ENCODE measurements at regions not wholly inside any gene's neighbourhood (a gene's known extent, or its start where the extent isn't known, plus 50 kb on each side); places are given as distances from the start of the nearest gene placed in this dataset.

- H3K36me3 Mint-ChIP-seq (ENCODE audit: low read depth), result no peaks in the 10 kb centered on the region
- H3K4me1 Mint-ChIP-seq, result no peaks in the 10 kb centered on the region
- TF ChIP-seq CTCF (IDR thresholded peaks at IDR 0.05; ENCODE audit: unreplicated experiment in 3 of 3), result no peak
- H3K27me3 Mint-ChIP-seq (ENCODE audit: low read depth), result no peaks in the 10 kb centered on the region
- no peak overlapping the region for H3K4me3 Mint-ChIP-seq
- no peak overlapping the region for H3K27ac Mint-ChIP-seq
- H3K9me3 Mint-ChIP-seq, result no peaks in the 10 kb centered on the region
Observed at GRCh38 chr4:115374621-115375020, 261.2 kb upstream of the NDST4 start.

GRCh38 chr4:115370490-115370889, 257.1 kb upstream of the NDST4 start:
- no peak for TF ChIP-seq CTCF (IDR thresholded peaks at IDR 0.05; ENCODE audit: unreplicated experiment in 3 of 3)
- H3K36me3 Mint-ChIP-seq (ENCODE audit: low read depth), result no peaks in the 10 kb centered on the region
- H3K4me3 Mint-ChIP-seq, result no peak overlapping the region
- no peak overlapping the region for H3K27ac Mint-ChIP-seq
- no peaks in the 10 kb centered on the region for H3K9me3 Mint-ChIP-seq
- H3K4me1 Mint-ChIP-seq, result no peaks in the 10 kb centered on the region
- H3K27me3 Mint-ChIP-seq (ENCODE audit: low read depth), result no peaks in the 10 kb centered on the region

GRCh38 chr4:115370012-115370411, 256.6 kb upstream of the NDST4 start:
- no peaks in the 10 kb centered on the region for H3K4me1 Mint-ChIP-seq
- H3K27ac Mint-ChIP-seq, result no peak overlapping the region
- H3K36me3 Mint-ChIP-seq (ENCODE audit: low read depth), result no peaks in the 10 kb centered on the region
- TF ChIP-seq CTCF (IDR thresholded peaks at IDR 0.05; ENCODE audit: unreplicated experiment in 3 of 3), result no peak
- no peak overlapping the region for H3K4me3 Mint-ChIP-seq
- no peaks in the 10 kb centered on the region for H3K27me3 Mint-ChIP-seq (ENCODE audit: low read depth)
- no peaks in the 10 kb centered on the region for H3K9me3 Mint-ChIP-seq

GRCh38 chr4:115366390-115366789, 253.0 kb upstream of the NDST4 start:
- H3K4me1 Mint-ChIP-seq, result no peaks in the 10 kb centered on the region
- H3K36me3 Mint-ChIP-seq (ENCODE audit: low read depth), result no peaks in the 10 kb centered on the region
- H3K4me3 Mint-ChIP-seq, result no peak overlapping the region
- no peak for TF ChIP-seq CTCF (IDR thresholded peaks at IDR 0.05; ENCODE audit: unreplicated experiment in 3 of 3)
- no peak overlapping the region for H3K27ac Mint-ChIP-seq
- H3K27me3 Mint-ChIP-seq (ENCODE audit: low read depth), result no peaks in the 10 kb centered on the region
- H3K9me3 Mint-ChIP-seq, result no peaks in the 10 kb centered on the region

- no peaks in the 10 kb centered on the region for H3K27me3 Mint-ChIP-seq (ENCODE audit: low read depth)
- no peak for TF ChIP-seq CTCF (IDR thresholded peaks at IDR 0.05; ENCODE audit: unreplicated experiment in 3 of 3)
- H3K36me3 Mint-ChIP-seq (ENCODE audit: low read depth), result no peaks in the 10 kb centered on the region
Observed at GRCh38 chr4:115365185-115365584, 251.8 kb upstream of the NDST4 start.

GRCh38 chr4:115361781-115362180, 248.4 kb upstream of the NDST4 start:
- no peak for TF ChIP-seq CTCF (IDR thresholded peaks at IDR 0.05; ENCODE audit: unreplicated experiment in 3 of 3)
- H3K9me3 Mint-ChIP-seq, result no peaks in the 10 kb centered on the region
- no peaks in the 10 kb centered on the region for H3K36me3 Mint-ChIP-seq (ENCODE audit: low read depth)
- no peaks in the 10 kb centered on the region for H3K27me3 Mint-ChIP-seq (ENCODE audit: low read depth)
- no peaks in the 10 kb centered on the region for H3K4me1 Mint-ChIP-seq
- no peak overlapping the region for H3K27ac Mint-ChIP-seq
- no peak overlapping the region for H3K4me3 Mint-ChIP-seq

More at GRCh38 chr4:115365185-115365584, 251.8 kb upstream of the NDST4 start:
- no peak overlapping the region for H3K27ac Mint-ChIP-seq
- no peaks in the 10 kb centered on the region for H3K4me1 Mint-ChIP-seq
- no peak overlapping the region for H3K4me3 Mint-ChIP-seq
- H3K9me3 Mint-ChIP-seq, result no peaks in the 10 kb centered on the region

Measured in nephron (organoid).